Fibroblast of lung (primary cell): ENCODE measurements at regions not wholly inside any gene's neighbourhood (a gene's known extent, or its start where the extent isn't known, plus 50 kb on each side); places are given as distances from the start of the nearest gene placed in this dataset.

Experiments used
- DNase-seq, 2 donors: peaks; one replicate each; pipeline versions ENCODE4 v3.0.0 to v3.0.0-alpha.2; 2010; ENCODE audit warnings: low read depth in 2 of 2
- H2AFZ ChIP-seq: 2 replicates; pipeline ENCODE4 v1.5.1; 2012; ENCODE audit warnings: low read length, control low read depth, inconsistent platforms
- H3K27ac ChIP-seq: 2 replicates; pipeline ENCODE4 v1.5.1; 2011; ENCODE audit warnings: low read length, control low read depth; ENCODE audit not compliant: insufficient read depth
- H3K27me3 ChIP-seq: 2 replicates; pipeline ENCODE4 v1.5.1; 2011; ENCODE audit warnings: mild to moderate bottlenecking, low read length; ENCODE audit not compliant: control insufficient read depth, insufficient read depth
- H3K36me3 ChIP-seq: 2 replicates; pipeline ENCODE4 v1.5.1; 2011; ENCODE audit warnings: low read length; ENCODE audit not compliant: control insufficient read depth, insufficient read depth
- H3K4me1 ChIP-seq: 2 replicates; pipeline ENCODE4 v1.5.1; 2011; ENCODE audit warnings: low read length; ENCODE audit not compliant: control insufficient read depth, insufficient read depth; ENCODE audit errors: extremely low read depth
- H3K4me2 ChIP-seq: 2 replicates; pipeline ENCODE4 v1.5.1; 2011; ENCODE audit warnings: low read length, control low read depth; ENCODE audit not compliant: insufficient read depth; ENCODE audit errors: extremely low read depth
- H3K4me3 ChIP-seq, 4 experiments: fragments of 200-600 bp in 1 of 4; sonication (generic) in 1 of 4; replicated peaks in 1 of 4; 2 replicates each; pipeline ENCODE4 v1.5.1; 2011 to 2016; ENCODE audit warnings: low read length in 4 of 4, low read depth in 3 of 4, mild to moderate bottlenecking in 3 of 4, control low read depth in 2 of 4, inconsistent platforms in 1 of 4, mixed read lengths in 1 of 4; ENCODE audit not compliant: insufficient read depth in 1 of 4; ENCODE audit errors: control extremely low read depth in 1 of 4
- H3K79me2 ChIP-seq: 2 replicates; pipeline ENCODE4 v1.5.1; 2012; ENCODE audit warnings: mild to moderate bottlenecking, low read length, inconsistent platforms; ENCODE audit not compliant: control insufficient read depth, insufficient read depth
- H3K9ac ChIP-seq: 2 replicates; pipeline ENCODE4 v1.5.1; 2011; ENCODE audit warnings: mild to moderate bottlenecking, low read length, control low read depth; ENCODE audit not compliant: insufficient read depth
- H3K9me3 ChIP-seq: 2 replicates; pipeline ENCODE4 v1.5.1; 2012; ENCODE audit warnings: low read depth, low read length; ENCODE audit not compliant: control insufficient read depth, insufficient read depth
- H4K20me1 ChIP-seq: 2 replicates; pipeline ENCODE4 v1.5.1; 2011; ENCODE audit warnings: low read length; ENCODE audit not compliant: control insufficient read depth, insufficient read depth; ENCODE audit errors: extremely low read depth
- EZH2 ChIP-seq: IDR thresholded peaks from 2 replicates; pipeline ENCODE4 v1.5.1; 2012; ENCODE audit warnings: low read length, control low read depth, mild to moderate bottlenecking; ENCODE audit errors: missing control alignments
- TF ChIP-seq, protein P1 (sequence below), 2 donors: IDR thresholded peaks in 1 of 2; conservative IDR thresholded peaks in 1 of 2; 1 replicate in 1 of 2; 2 replicates in 1 of 2; pipeline ENCODE4 v1.5.1; 2011 to 2012; ENCODE audit warnings: low read length in 2 of 2, control low read depth in 1 of 2, inconsistent platforms in 1 of 2, low read depth in 1 of 2, mild to moderate bottlenecking in 1 of 2

GRCh38 chr13:44837250-44837649 is 152.0 kb downstream of the NUFIP1 start:
- no peaks in the 10 kb centered on the region for H3K4me1 ChIP-seq
- H2AFZ ChIP-seq: peak overlapping the region; percentile 6
- H4K20me1 ChIP-seq: no peaks in the 10 kb centered on the region
- no peak overlapping the region for H3K9ac ChIP-seq
- TF ChIP-seq, protein P1, sequence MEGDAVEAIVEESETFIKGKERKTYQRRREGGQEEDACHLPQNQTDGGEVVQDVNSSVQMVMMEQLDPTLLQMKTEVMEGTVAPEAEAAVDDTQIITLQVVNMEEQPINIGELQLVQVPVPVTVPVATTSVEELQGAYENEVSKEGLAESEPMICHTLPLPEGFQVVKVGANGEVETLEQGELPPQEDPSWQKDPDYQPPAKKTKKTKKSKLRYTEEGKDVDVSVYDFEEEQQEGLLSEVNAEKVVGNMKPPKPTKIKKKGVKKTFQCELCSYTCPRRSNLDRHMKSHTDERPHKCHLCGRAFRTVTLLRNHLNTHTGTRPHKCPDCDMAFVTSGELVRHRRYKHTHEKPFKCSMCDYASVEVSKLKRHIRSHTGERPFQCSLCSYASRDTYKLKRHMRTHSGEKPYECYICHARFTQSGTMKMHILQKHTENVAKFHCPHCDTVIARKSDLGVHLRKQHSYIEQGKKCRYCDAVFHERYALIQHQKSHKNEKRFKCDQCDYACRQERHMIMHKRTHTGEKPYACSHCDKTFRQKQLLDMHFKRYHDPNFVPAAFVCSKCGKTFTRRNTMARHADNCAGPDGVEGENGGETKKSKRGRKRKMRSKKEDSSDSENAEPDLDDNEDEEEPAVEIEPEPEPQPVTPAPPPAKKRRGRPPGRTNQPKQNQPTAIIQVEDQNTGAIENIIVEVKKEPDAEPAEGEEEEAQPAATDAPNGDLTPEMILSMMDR (conservative IDR thresholded peaks at IDR 0.05 in 1 of 2, IDR thresholded peaks at IDR 0.05 in 1 of 2; ENCODE audit: low read depth in 1 of 2, low read length in 2 of 2): no peak
- no peak for TF ChIP-seq EZH2
- peak; percentile 24 to 65 for DNase-seq
- H3K27me3 ChIP-seq: no peaks in the 10 kb centered on the region
- no peak overlapping the region for H3K27ac ChIP-seq
- H3K9me3 ChIP-seq: no peaks in the 10 kb centered on the region
- no peak overlapping the region for H3K4me2 ChIP-seq
- no peaks in the 10 kb centered on the region for H3K79me2 ChIP-seq
- no peak overlapping the region for H3K4me3 ChIP-seq
- H3K36me3 ChIP-seq: no peaks in the 10 kb centered on the region

DNA sequence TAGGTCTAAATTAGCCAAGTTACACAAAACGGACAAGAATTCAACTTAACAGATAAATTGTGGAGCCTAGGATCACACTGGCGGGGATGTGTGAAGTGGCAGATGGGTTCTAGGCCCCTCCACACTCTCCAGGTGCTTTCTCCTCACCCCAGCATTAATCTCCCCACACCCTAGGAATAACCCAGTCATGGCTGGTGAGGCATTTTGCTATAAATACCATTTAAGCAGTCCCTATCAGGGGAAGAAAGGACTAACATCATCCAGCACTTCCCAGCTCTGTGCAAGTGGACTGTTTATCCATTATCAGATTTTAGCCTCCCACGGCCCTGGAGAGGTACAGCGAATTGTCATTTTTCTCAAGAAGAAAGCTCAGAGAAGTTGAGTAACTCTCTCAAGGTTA is 154.9 kb downstream of the NUFIP1 start:
- H3K4me1 ChIP-seq: no peaks in the 10 kb centered on the region
- no peaks in the 10 kb centered on the region for H4K20me1 ChIP-seq
- H3K79me2 ChIP-seq: no peaks in the 10 kb centered on the region
- no peak overlapping the region for H3K4me2 ChIP-seq
- H3K9ac ChIP-seq: no peak overlapping the region
- no peaks in the 10 kb centered on the region for H3K9me3 ChIP-seq
- H3K4me3 ChIP-seq: no peak overlapping the region
- no peaks in the 10 kb centered on the region for H3K36me3 ChIP-seq
- no peaks in the 10 kb centered on the region for H3K27me3 ChIP-seq
- no peak overlapping the region for H2AFZ ChIP-seq
- H3K27ac ChIP-seq: no peak overlapping the region
- DNase-seq: no peak
- TF ChIP-seq, protein P1 (conservative IDR thresholded peaks at IDR 0.05 in 1 of 2, IDR thresholded peaks at IDR 0.05 in 1 of 2; ENCODE audit: low read depth in 1 of 2, low read length in 2 of 2): no peak
- TF ChIP-seq EZH2: no peak

GRCh38 chr13:44833626-44834025 is 155.6 kb downstream of the NUFIP1 start:
- Histone ChIP-seq H2AFZ (no peak overlapping the region), H4K20me1 (no peaks in the 10 kb centered on the region), H3K4me3 (no peak overlapping the region), H3K4me1 (no peaks in the 10 kb centered on the region), H3K36me3 (no peaks in the 10 kb centered on the region), H3K9ac (no peak overlapping the region), H3K9me3 (no peaks in the 10 kb centered on the region), H3K79me2 (no peaks in the 10 kb centered on the region), H3K27ac (no peak overlapping the region), H3K4me2 (no peak overlapping the region), H3K27me3 (no peaks in the 10 kb centered on the region)
- no peak for DNase-seq
- TF ChIP-seq, protein P1 (conservative IDR thresholded peaks at IDR 0.05 in 1 of 2, IDR thresholded peaks at IDR 0.05 in 1 of 2; ENCODE audit: low read depth in 1 of 2, low read length in 2 of 2): no peak
- TF ChIP-seq EZH2: no peak
